ENCODE measurements at regions not wholly inside any gene's neighbourhood (a gene's known extent, or its start where the extent isn't known, plus 50 kb on each side); places are given as distances from the start of the nearest gene placed in this dataset.

DNA sequence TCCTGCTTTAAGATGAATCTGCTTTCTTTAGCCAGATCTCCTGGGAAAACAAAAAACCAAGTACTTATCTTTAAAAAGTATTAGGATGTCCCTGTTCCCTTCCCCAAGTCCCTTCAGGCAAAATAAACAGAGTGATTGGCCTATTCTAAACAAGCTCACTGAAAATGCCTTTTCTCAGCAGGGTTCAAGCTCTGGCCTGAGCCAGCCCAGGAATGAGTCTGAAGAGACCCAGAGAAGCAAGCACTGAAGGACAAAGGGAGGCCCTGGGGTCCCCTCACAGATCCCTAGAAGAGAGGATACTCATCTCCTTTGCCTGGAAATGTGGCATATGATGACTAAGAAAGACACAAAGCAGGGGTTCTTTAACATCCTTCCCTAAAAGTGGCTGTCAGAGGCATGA, 66.8 kb upstream of the MAP1B start:
- TF ChIP-seq, protein P1, sequence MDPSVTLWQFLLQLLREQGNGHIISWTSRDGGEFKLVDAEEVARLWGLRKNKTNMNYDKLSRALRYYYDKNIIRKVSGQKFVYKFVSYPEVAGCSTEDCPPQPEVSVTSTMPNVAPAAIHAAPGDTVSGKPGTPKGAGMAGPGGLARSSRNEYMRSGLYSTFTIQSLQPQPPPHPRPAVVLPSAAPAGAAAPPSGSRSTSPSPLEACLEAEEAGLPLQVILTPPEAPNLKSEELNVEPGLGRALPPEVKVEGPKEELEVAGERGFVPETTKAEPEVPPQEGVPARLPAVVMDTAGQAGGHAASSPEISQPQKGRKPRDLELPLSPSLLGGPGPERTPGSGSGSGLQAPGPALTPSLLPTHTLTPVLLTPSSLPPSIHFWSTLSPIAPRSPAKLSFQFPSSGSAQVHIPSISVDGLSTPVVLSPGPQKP (IDR thresholded peaks at IDR 0.05; ENCODE audit: borderline replicate concordance, low read depth, low read length): no peak
- TF ChIP-seq BHLHE40 (IDR thresholded peaks at IDR 0.05; ENCODE audit: low read depth, low read length) (no peak), MAZ (IDR thresholded peaks at IDR 0.05; ENCODE audit: borderline replicate concordance, low read depth, low read length) (no peak), CEBPB (IDR thresholded peaks at IDR 0.05; ENCODE audit: low read depth, low read length) (no peak), MXI1 (IDR thresholded peaks at IDR 0.05; ENCODE audit: borderline replicate concordance, low read depth, low read length) (no peak), POLR2A (IDR thresholded peaks at IDR 0.05; ENCODE audit: low read depth, low read length) (no peak), CHD1 (IDR thresholded peaks at IDR 0.05; ENCODE audit: low read depth, low read length) (no peak), RAD21 (IDR thresholded peaks at IDR 0.05; ENCODE audit: low read length) (no peak), NFE2L2 (IDR thresholded peaks at IDR 0.05; ENCODE audit: low read depth, low read length) (no peak)
- Histone ChIP-seq H3K79me1 (ENCODE audit: low read depth in 1 of 2, low read length in 2 of 2) (no peaks in the 10 kb centered on the region), H3K4me2 (ENCODE audit: low read depth, low read length) (no peak overlapping the region), H3K4me1 (ENCODE audit: control insufficient read depth, insufficient read depth, low read length) (no peaks in the 10 kb centered on the region), H3K27me3 (ENCODE audit: control insufficient read depth, insufficient read depth, low read length) (peaks cover 26% of the 10 kb centered on the region), H4K8ac (ENCODE audit: low read depth in 2 of 2, low read length in 2 of 2) (no peak overlapping the region), H3K23ac (ENCODE audit: low read depth, low read length) (no peak overlapping the region), H2AK5ac (ENCODE audit: low read depth, low read length) (no peak overlapping the region), H4K20me1 (ENCODE audit: insufficient read depth, low read length) (no peaks in the 10 kb centered on the region), H2BK120ac (ENCODE audit: low read depth, low read length) (no peak overlapping the region), H2AFZ (replicated peaks; ENCODE audit: low read length, poor library complexity) (no peak overlapping the region), H4K5ac (ENCODE audit: low read depth, low read length) (no peak overlapping the region), H3K36me3 (ENCODE audit: control insufficient read depth, insufficient read depth, low read length) (no peaks in the 10 kb centered on the region), H3K56ac (ENCODE audit: extremely low read depth, insufficient read depth, low read length) (no peak overlapping the region), H3K4me3 (ENCODE audit: insufficient read depth, low read depth, low read length) (no peak overlapping the region), H3K18ac (ENCODE audit: low read depth, low read length) (no peak overlapping the region), H3K9me1 (ENCODE audit: insufficient read depth, low read length) (no peaks in the 10 kb centered on the region), H2BK5ac (ENCODE audit: low read depth, low read length, poor library complexity, severe bottlenecking) (no peak overlapping the region), H2BK15ac (ENCODE audit: low read depth, low read length) (no peak overlapping the region), H4K91ac (ENCODE audit: insufficient read depth, low read depth, low read length) (no peak overlapping the region), H2AK9ac (replicated peaks; ENCODE audit: low read depth, low read length, poor library complexity) (no peak overlapping the region), H3K14ac (replicated peaks; ENCODE audit: low read depth, low read length) (no peak overlapping the region), H2BK20ac (ENCODE audit: low read depth, low read length) (no peak overlapping the region), H3K27ac (ENCODE audit: insufficient read depth, low read length) (no peak overlapping the region), H3K9ac (ENCODE audit: low read depth, low read length) (no peak overlapping the region), H3K9me3 (ENCODE audit: control insufficient read depth, insufficient read depth, low read length) (no peaks in the 10 kb centered on the region), H3K4ac (ENCODE audit: low read depth, low read length) (no peak overlapping the region)
- DNase-seq (no peak), ATAC-seq (ENCODE audit: low read depth) (no peak)
- in situ Hi-C loops (cut with MboI; ENCODE audit: low sequenced_read_pairs): no loop called here
- ChIA-PET POLR2A (ENCODE audit: unreplicated experiment) (no interaction called here), CTCF (no interaction called here)
- BruUV-seq (replicated peaks): no TSS peak
- intact Hi-C loops (cut with micrococcal nuclease): no loop called here
- dilution Hi-C loops (cut with HindIII; ENCODE audit: low sequenced_read_pairs, unreplicated experiment): no loop called here

Measured in IMR-90 (cell line).